HEK293 (cell line): ENCODE measurements at regions not wholly inside any gene's neighbourhood (a gene's known extent, or its start where the extent isn't known, plus 50 kb on each side); places are given as distances from the start of the nearest gene placed in this dataset.

Experiments used
- GFI1B ChIP-seq: fragments of 450-650 bp; formaldehyde crosslinking; IDR thresholded peaks from 2 replicates; pipeline ENCODE4 v1.5.1; 2016; ENCODE audit warnings: missing biosample characterization, missing genetic modification characterization
- KLF1 ChIP-seq: fragments of 450-650 bp; formaldehyde crosslinking; IDR thresholded peaks from 2 replicates; pipeline ENCODE4 v1.5.1; 2016; ENCODE audit warnings: missing biosample characterization, missing genetic modification characterization
- YY1 ChIP-seq: fragments of 450-650 bp; formaldehyde crosslinking; IDR thresholded peaks from 2 replicates; pipeline ENCODE4 v1.5.1; 2018; ENCODE audit warnings: missing biosample characterization, missing genetic modification characterization
- ZNF121 ChIP-seq: fragments of 450-650 bp; formaldehyde crosslinking; IDR thresholded peaks from 2 replicates; pipeline ENCODE4 v1.5.1; 2016; ENCODE audit warnings: missing biosample characterization, missing genetic modification characterization
- ZNF132 ChIP-seq: fragments of 450-650 bp; formaldehyde crosslinking; IDR thresholded peaks from 2 replicates; pipeline ENCODE4 v1.5.1; 2017; ENCODE audit warnings: missing biosample characterization, missing genetic modification characterization, borderline replicate concordance
- ZNF335 ChIP-seq: fragments of 450-650 bp; formaldehyde crosslinking; conservative IDR thresholded peaks from 2 replicates; pipeline ENCODE4 v1.5.1; 2016; ENCODE audit warnings: missing biosample characterization, missing genetic modification characterization
- ZNF558 ChIP-seq: fragments of 450-650 bp; formaldehyde crosslinking; IDR thresholded peaks from 2 replicates; pipeline ENCODE4 v1.5.1; 2016; ENCODE audit warnings: missing biosample characterization, missing genetic modification characterization
- ZNF707 ChIP-seq: fragments of 450-650 bp; formaldehyde crosslinking; IDR thresholded peaks from 2 replicates; pipeline ENCODE4 v1.5.1; 2016; ENCODE audit warnings: missing biosample characterization, missing genetic modification characterization
- TF ChIP-seq, protein P1 (sequence below): fragments of 450-650 bp; formaldehyde crosslinking; IDR thresholded peaks from 2 replicates; pipeline ENCODE4 v1.5.1; 2016; ENCODE audit warnings: missing biosample characterization, missing genetic modification characterization
- TF ChIP-seq, protein P2 (sequence below): fragments of 450-650 bp; formaldehyde crosslinking; IDR thresholded peaks from 2 replicates; pipeline ENCODE4 v1.5.1; 2016; ENCODE audit warnings: missing biosample characterization, missing genetic modification characterization
- TF ChIP-seq, protein P3 (sequence below): fragments of 450-650 bp; formaldehyde crosslinking; IDR thresholded peaks from 2 replicates; pipeline ENCODE4 v1.5.1; 2016; ENCODE audit warnings: missing biosample characterization, missing genetic modification characterization
- TF ChIP-seq, protein P4 (sequence below): fragments of 450-650 bp; formaldehyde crosslinking; IDR thresholded peaks from 2 replicates; pipeline ENCODE4 v1.5.1; 2016; ENCODE audit warnings: missing biosample characterization, missing genetic modification characterization

DNA sequence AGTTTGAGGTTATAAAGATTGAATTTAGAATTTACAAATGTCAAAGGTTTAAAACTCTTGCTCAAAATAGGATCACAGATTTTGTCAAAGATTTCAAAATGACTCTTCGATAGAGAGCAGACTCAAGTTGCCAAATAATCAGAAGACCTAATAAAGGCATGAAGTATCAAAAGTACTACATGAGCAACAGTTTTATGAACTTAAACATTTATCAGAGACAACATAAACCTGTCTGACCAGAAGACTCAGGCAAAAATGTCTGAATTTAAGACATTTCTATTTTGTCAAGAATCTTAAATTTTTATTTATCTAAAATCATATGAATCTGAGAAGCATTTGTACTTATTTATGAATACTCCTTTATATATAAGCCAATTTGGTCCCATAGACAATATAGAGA lies 330.9 kb downstream of the PTPRU start:
- TF ChIP-seq ZNF132 (tag by site-specific recombination), result no peak
- no peak for TF ChIP-seq ZNF707 (tag by site-specific recombination)
- TF ChIP-seq ZNF335 (tag by site-specific recombination), result no peak
- TF ChIP-seq KLF1 (tag by site-specific recombination), result no peak
- TF ChIP-seq, protein P1, sequence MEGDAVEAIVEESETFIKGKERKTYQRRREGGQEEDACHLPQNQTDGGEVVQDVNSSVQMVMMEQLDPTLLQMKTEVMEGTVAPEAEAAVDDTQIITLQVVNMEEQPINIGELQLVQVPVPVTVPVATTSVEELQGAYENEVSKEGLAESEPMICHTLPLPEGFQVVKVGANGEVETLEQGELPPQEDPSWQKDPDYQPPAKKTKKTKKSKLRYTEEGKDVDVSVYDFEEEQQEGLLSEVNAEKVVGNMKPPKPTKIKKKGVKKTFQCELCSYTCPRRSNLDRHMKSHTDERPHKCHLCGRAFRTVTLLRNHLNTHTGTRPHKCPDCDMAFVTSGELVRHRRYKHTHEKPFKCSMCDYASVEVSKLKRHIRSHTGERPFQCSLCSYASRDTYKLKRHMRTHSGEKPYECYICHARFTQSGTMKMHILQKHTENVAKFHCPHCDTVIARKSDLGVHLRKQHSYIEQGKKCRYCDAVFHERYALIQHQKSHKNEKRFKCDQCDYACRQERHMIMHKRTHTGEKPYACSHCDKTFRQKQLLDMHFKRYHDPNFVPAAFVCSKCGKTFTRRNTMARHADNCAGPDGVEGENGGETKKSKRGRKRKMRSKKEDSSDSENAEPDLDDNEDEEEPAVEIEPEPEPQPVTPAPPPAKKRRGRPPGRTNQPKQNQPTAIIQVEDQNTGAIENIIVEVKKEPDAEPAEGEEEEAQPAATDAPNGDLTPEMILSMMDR (tag by site-specific recombination), result no peak
- TF ChIP-seq GFI1B (tag by site-specific recombination), result no peak
- no peak for TF ChIP-seq ZNF121 (tag by site-specific recombination)
- TF ChIP-seq, protein P2, sequence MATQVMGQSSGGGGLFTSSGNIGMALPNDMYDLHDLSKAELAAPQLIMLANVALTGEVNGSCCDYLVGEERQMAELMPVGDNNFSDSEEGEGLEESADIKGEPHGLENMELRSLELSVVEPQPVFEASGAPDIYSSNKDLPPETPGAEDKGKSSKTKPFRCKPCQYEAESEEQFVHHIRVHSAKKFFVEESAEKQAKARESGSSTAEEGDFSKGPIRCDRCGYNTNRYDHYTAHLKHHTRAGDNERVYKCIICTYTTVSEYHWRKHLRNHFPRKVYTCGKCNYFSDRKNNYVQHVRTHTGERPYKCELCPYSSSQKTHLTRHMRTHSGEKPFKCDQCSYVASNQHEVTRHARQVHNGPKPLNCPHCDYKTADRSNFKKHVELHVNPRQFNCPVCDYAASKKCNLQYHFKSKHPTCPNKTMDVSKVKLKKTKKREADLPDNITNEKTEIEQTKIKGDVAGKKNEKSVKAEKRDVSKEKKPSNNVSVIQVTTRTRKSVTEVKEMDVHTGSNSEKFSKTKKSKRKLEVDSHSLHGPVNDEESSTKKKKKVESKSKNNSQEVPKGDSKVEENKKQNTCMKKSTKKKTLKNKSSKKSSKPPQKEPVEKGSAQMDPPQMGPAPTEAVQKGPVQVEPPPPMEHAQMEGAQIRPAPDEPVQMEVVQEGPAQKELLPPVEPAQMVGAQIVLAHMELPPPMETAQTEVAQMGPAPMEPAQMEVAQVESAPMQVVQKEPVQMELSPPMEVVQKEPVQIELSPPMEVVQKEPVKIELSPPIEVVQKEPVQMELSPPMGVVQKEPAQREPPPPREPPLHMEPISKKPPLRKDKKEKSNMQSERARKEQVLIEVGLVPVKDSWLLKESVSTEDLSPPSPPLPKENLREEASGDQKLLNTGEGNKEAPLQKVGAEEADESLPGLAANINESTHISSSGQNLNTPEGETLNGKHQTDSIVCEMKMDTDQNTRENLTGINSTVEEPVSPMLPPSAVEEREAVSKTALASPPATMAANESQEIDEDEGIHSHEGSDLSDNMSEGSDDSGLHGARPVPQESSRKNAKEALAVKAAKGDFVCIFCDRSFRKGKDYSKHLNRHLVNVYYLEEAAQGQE, result no peak
- TF ChIP-seq, protein P3, sequence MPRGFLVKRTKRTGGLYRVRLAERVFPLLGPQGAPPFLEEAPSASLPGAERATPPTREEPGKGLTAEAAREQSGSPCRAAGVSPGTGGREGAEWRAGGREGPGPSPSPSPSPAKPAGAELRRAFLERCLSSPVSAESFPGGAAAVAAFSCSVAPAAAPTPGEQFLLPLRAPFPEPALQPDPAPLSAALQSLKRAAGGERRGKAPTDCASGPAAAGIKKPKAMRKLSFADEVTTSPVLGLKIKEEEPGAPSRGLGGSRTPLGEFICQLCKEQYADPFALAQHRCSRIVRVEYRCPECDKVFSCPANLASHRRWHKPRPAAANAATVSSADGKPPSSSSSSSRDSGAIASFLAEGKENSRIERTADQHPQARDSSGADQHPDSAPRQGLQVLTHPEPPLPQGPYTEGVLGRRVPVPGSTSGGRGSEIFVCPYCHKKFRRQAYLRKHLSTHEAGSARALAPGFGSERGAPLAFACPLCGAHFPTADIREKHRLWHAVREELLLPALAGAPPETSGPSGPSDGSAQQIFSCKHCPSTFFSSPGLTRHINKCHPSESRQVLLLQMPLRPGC, result no peak
- TF ChIP-seq YY1, result no peak
- no peak for TF ChIP-seq ZNF558
- TF ChIP-seq, protein P4, sequence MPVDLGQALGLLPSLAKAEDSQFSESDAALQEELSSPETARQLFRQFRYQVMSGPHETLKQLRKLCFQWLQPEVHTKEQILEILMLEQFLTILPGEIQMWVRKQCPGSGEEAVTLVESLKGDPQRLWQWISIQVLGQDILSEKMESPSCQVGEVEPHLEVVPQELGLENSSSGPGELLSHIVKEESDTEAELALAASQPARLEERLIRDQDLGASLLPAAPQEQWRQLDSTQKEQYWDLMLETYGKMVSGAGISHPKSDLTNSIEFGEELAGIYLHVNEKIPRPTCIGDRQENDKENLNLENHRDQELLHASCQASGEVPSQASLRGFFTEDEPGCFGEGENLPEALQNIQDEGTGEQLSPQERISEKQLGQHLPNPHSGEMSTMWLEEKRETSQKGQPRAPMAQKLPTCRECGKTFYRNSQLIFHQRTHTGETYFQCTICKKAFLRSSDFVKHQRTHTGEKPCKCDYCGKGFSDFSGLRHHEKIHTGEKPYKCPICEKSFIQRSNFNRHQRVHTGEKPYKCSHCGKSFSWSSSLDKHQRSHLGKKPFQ (tag by site-specific recombination), result no peak
